Left ventricle myocardium inferior (tissue), 1 donor: ENCODE measurements at regions not wholly inside any gene's neighbourhood (a gene's known extent, or its start where the extent isn't known, plus 50 kb on each side); places are given as distances from the start of the nearest gene placed in this dataset.

Experiments used
- DNase-seq: peaks from one replicate; pipeline ENCODE4 v3.0.0-alpha.2; 2020
- H3K27ac ChIP-seq: fragments of 200-600 bp; replicated peaks from 2 replicates; pipeline ENCODE4 v1.8.0; 2021
- H3K27me3 ChIP-seq: fragments of 200-600 bp; 2 replicates; pipeline ENCODE4 v1.8.0; 2021; ENCODE audit warnings: low read depth
- H3K36me3 ChIP-seq: fragments of 200-600 bp; 2 replicates; pipeline ENCODE4 v1.8.0; 2021
- H3K4me1 ChIP-seq: fragments of 200-600 bp; 2 replicates; pipeline ENCODE4 v1.8.0; 2021
- H3K4me3 ChIP-seq: fragments of 200-600 bp; 2 replicates; pipeline ENCODE4 v1.8.0; 2021; ENCODE audit warnings: mild to moderate bottlenecking, moderate library complexity
- H3K9me3 ChIP-seq: fragments of 200-600 bp; replicated peaks from 2 replicates; pipeline ENCODE4 v1.8.0; 2021
- CTCF ChIP-seq: fragments of 200-600 bp; IDR thresholded peaks from 2 replicates; pipeline ENCODE4 v1.8.0; 2021; ENCODE audit warnings: antibody characterized with exemption, mild to moderate bottlenecking, borderline replicate concordance
- intact Hi-C: fragments of 100-400 bp; cut with micrococcal nuclease; formaldehyde crosslinking; loops from one replicate; pipeline ENCODE4 v1.11.0; 2022
- donor health status: DM: no; HTN: yes; CAD: no; lungs with severe emphysema.

GRCh38 chr2:44884231-44884630 is 57.3 kb upstream of the SIX3 start:
- Histone ChIP-seq H3K27me3 (peaks cover 94% of the 10 kb centered on the region), H3K9me3 (no peaks in the 10 kb centered on the region), H3K36me3 (no peaks in the 10 kb centered on the region), H3K4me3 (no peak overlapping the region), H3K27ac (no peak overlapping the region), H3K4me1 (no peaks in the 10 kb centered on the region)
- TF ChIP-seq CTCF = no peak
- DNase-seq = no peak
- intact Hi-C loops = no loop called here

- Histone ChIP-seq H3K27me3 (peaks cover 90% of the 10 kb centered on the region), H3K4me1 (no peaks in the 10 kb centered on the region), H3K27ac (no peak overlapping the region), H3K36me3 (no peaks in the 10 kb centered on the region), H3K4me3 (no peak overlapping the region), H3K9me3 (no peaks in the 10 kb centered on the region)
- intact Hi-C loops = no loop called here
- TF ChIP-seq CTCF = no peak
- no peak for DNase-seq
Measured at GRCh38 chr2:44884677-44885076, 56.8 kb upstream of the SIX3 start.

GRCh38 chr2:44886414-44886813 is 55.1 kb upstream of the SIX3 start:
- H3K27me3 ChIP-seq = peaks cover 73% of the 10 kb centered on the region

GRCh38 chr2:44889096-44889495 is 52.4 kb upstream of the SIX3 start:
- H3K4me1 ChIP-seq = no peaks in the 10 kb centered on the region
- intact Hi-C loops = no loop called here
- H3K27ac ChIP-seq = no peak overlapping the region
- no peak overlapping the region for H3K4me3 ChIP-seq
- H3K27me3 ChIP-seq = peaks cover 70% of the 10 kb centered on the region
- no peak for DNase-seq
- no peak for TF ChIP-seq CTCF
- H3K36me3 ChIP-seq = no peaks in the 10 kb centered on the region
- H3K9me3 ChIP-seq = no peaks in the 10 kb centered on the region

More at GRCh38 chr2:44886414-44886813, 55.1 kb upstream of the SIX3 start:
- H3K36me3 ChIP-seq = no peaks in the 10 kb centered on the region
- H3K27ac ChIP-seq = no peak overlapping the region
- no peak for DNase-seq
- intact Hi-C loops = no loop called here
- no peak for TF ChIP-seq CTCF
- H3K4me1 ChIP-seq = no peaks in the 10 kb centered on the region
- H3K4me3 ChIP-seq = no peak overlapping the region
- no peaks in the 10 kb centered on the region for H3K9me3 ChIP-seq
